ENCODE measurements at regions not wholly inside any gene's neighbourhood (a gene's known extent, or its start where the extent isn't known, plus 50 kb on each side); places are given as distances from the start of the nearest gene placed in this dataset.

- DNase-seq: no peak
Observed at GRCh38 chr20:11101696-11102095, 427.9 kb upstream of the JAG1 start.

GRCh38 chr20:11103866-11104265 is 430.1 kb upstream of the JAG1 start:
- DNase-seq: no peak

GRCh38 chr20:11108102-11108810 is 434.5 kb upstream of the JAG1 start:
- DNase-seq: no peak

GRCh38 chr20:11110535-11110934 is 436.7 kb upstream of the JAG1 start:
- no peak for DNase-seq

GRCh38 chr20:11111191-11111590 is 437.4 kb upstream of the JAG1 start:
- no peak for DNase-seq

- no peak for DNase-seq
Observed at GRCh38 chr20:11112832-11113231, 439.0 kb upstream of the JAG1 start.

GRCh38 chr20:11114382-11114781 is 440.6 kb upstream of the JAG1 start:
- DNase-seq: no peak

GRCh38 chr20:11117808-11118528 is 444.2 kb upstream of the JAG1 start:
- DNase-seq: no peak

GRCh38 chr20:11118802-11119380 is 445.1 kb upstream of the JAG1 start:
- DNase-seq: no peak

- no peak for DNase-seq
Observed at GRCh38 chr20:11119573-11119972, 445.8 kb upstream of the JAG1 start.

- no peak for DNase-seq
Observed at GRCh38 chr20:11120431-11120830, 446.6 kb upstream of the JAG1 start.

GRCh38 chr20:11124849-11125505 is 451.2 kb upstream of the JAG1 start:
- DNase-seq: no peak

- no peak for DNase-seq
Observed at GRCh38 chr20:11128220-11128718, 454.5 kb upstream of the JAG1 start.

GRCh38 chr20:11128721-11129120 is 454.9 kb upstream of the JAG1 start:
- no peak for DNase-seq

- DNase-seq: no peak
Observed at GRCh38 chr20:11130554-11131166, 456.9 kb upstream of the JAG1 start.

- no peak for DNase-seq
Observed at GRCh38 chr20:11132819-11133415, 459.1 kb upstream of the JAG1 start.

- DNase-seq: no peak
Observed at GRCh38 chr20:11136691-11137090, 462.9 kb upstream of the JAG1 start.

- no peak for DNase-seq
Observed at GRCh38 chr20:11137688-11138087, 463.9 kb upstream of the JAG1 start.

- DNase-seq: no peak
Observed at GRCh38 chr20:11140359-11140758, 466.6 kb upstream of the JAG1 start.

GRCh38 chr20:11143481-11143880 is 469.7 kb upstream of the JAG1 start:
- DNase-seq: no peak

- DNase-seq: no peak
Observed at GRCh38 chr20:11144114-11144950, 470.5 kb upstream of the JAG1 start.

- no peak for DNase-seq
Observed at GRCh38 chr20:11145616-11146015, 471.8 kb upstream of the JAG1 start.

All from NCI-H1105 (cell line).